ENCODE measurements at regions not wholly inside any gene's neighbourhood (a gene's known extent, or its start where the extent isn't known, plus 50 kb on each side); places are given as distances from the start of the nearest gene placed in this dataset.
"Not testable (repeated sequence)": the region's sequence is repeated elsewhere in the genome, so short reads cannot be mapped to it uniquely, and the experiment has no call there.

GRCh38 chr16:29278097-29278871, 128.2 kb downstream of the NPIPB11 start:
- H3K27me3 ChIP-seq; intact Hi-C loops (cut with DNase I; ENCODE audit: low total_unique reads); H3K36me3 ChIP-seq (ENCODE audit: low read depth, missing control alignments); H3K4me1 ChIP-seq; H3K9me3 ChIP-seq; H3K27ac ChIP-seq; DNase-seq; H3K4me3 ChIP-seq: not testable (repeated sequence)
- WGBS, 2 donors, result 79 to 86% methylated on average over 5 of the region's 8 CpGs

GRCh38 chr16:29276446-29276845, 130.1 kb downstream of the NPIPB11 start:
- DNase-seq; H3K9me3 ChIP-seq; H3K4me3 ChIP-seq; H3K27ac ChIP-seq; H3K36me3 ChIP-seq (ENCODE audit: low read depth, missing control alignments); H3K4me1 ChIP-seq; H3K27me3 ChIP-seq; intact Hi-C loops (cut with DNase I; ENCODE audit: low total_unique reads): not testable (repeated sequence)
- WGBS, 2 donors, result 85 to 89% methylated on average over 5 of the region's 5 CpGs

GRCh38 chr16:29274055-29275035, 132.2 kb downstream of the NPIPB11 start:
- H3K27ac ChIP-seq; intact Hi-C loops (cut with DNase I; ENCODE audit: low total_unique reads); H3K4me3 ChIP-seq; H3K36me3 ChIP-seq (ENCODE audit: low read depth, missing control alignments); H3K27me3 ChIP-seq; H3K9me3 ChIP-seq; H3K4me1 ChIP-seq; DNase-seq: not testable (repeated sequence)
- WGBS, 2 donors, result 68 to 78% methylated on average over 9 to 11 of the region's 12 CpGs

GRCh38 chr16:29273298-29274054, 133.0 kb downstream of the NPIPB11 start:
- intact Hi-C loops (cut with DNase I; ENCODE audit: low total_unique reads); H3K9me3 ChIP-seq; H3K4me3 ChIP-seq; H3K36me3 ChIP-seq (ENCODE audit: low read depth, missing control alignments); H3K27ac ChIP-seq; H3K27me3 ChIP-seq; DNase-seq; H3K4me1 ChIP-seq: not testable (repeated sequence)
- 88 to 89% methylated on average over 9 of the region's 9 CpGs for WGBS, 2 donors

GRCh38 chr16:29271721-29272675, 134.5 kb downstream of the NPIPB11 start:
- H3K9me3 ChIP-seq; intact Hi-C loops (cut with DNase I; ENCODE audit: low total_unique reads); H3K4me3 ChIP-seq; H3K27ac ChIP-seq; H3K4me1 ChIP-seq; DNase-seq; H3K27me3 ChIP-seq; H3K36me3 ChIP-seq (ENCODE audit: low read depth, missing control alignments): not testable (repeated sequence)
- 60 to 75% methylated on average over 1 to 19 of the region's 19 CpGs for WGBS, 2 donors

GRCh38 chr16:29270923-29271322, 135.6 kb downstream of the NPIPB11 start:
- H3K27me3 ChIP-seq; H3K4me3 ChIP-seq; H3K27ac ChIP-seq; H3K4me1 ChIP-seq; H3K9me3 ChIP-seq; DNase-seq; intact Hi-C loops (cut with DNase I; ENCODE audit: low total_unique reads); H3K36me3 ChIP-seq (ENCODE audit: low read depth, missing control alignments): not testable (repeated sequence)

GRCh38 chr16:29270033-29270432, 136.5 kb downstream of the NPIPB11 start:
- H3K27me3 ChIP-seq; H3K27ac ChIP-seq; H3K4me3 ChIP-seq; H3K36me3 ChIP-seq (ENCODE audit: low read depth, missing control alignments); intact Hi-C loops (cut with DNase I; ENCODE audit: low total_unique reads); H3K4me1 ChIP-seq; DNase-seq; H3K9me3 ChIP-seq: not testable (repeated sequence)

- H3K4me3 ChIP-seq; H3K27ac ChIP-seq; H3K9me3 ChIP-seq; H3K27me3 ChIP-seq; intact Hi-C loops (cut with DNase I; ENCODE audit: low total_unique reads); H3K36me3 ChIP-seq (ENCODE audit: low read depth, missing control alignments); DNase-seq: not testable (repeated sequence)
- peaks cover 10% of the 10 kb centered on the region for H3K4me1 ChIP-seq
- 74 to 84% methylated on average over 5 to 9 of the region's 10 CpGs for WGBS, 2 donors
Observed at GRCh38 chr16:29269192-29269811, 137.2 kb downstream of the NPIPB11 start.

- intact Hi-C loops (cut with DNase I; ENCODE audit: low total_unique reads); H3K27ac ChIP-seq; H3K27me3 ChIP-seq; H3K4me3 ChIP-seq; H3K36me3 ChIP-seq (ENCODE audit: low read depth, missing control alignments); DNase-seq; H3K9me3 ChIP-seq: not testable (repeated sequence)
- H3K4me1 ChIP-seq, result peaks cover 10% of the 10 kb centered on the region
- WGBS, 2 donors, result 84 to 86% methylated on average over 4 to 6 of the region's 6 CpGs
Observed at GRCh38 chr16:29268785-29269191, 137.7 kb downstream of the NPIPB11 start.

- H3K27me3 ChIP-seq; intact Hi-C loops (cut with DNase I; ENCODE audit: low total_unique reads); H3K36me3 ChIP-seq (ENCODE audit: low read depth, missing control alignments); H3K9me3 ChIP-seq; H3K4me3 ChIP-seq; H3K27ac ChIP-seq; DNase-seq: not testable (repeated sequence)
- peaks cover 10% of the 10 kb centered on the region for H3K4me1 ChIP-seq
- 73 to 84% methylated on average over 13 to 14 of the region's 14 CpGs for WGBS, 2 donors
Observed at GRCh38 chr16:29268348-29268747, 138.2 kb downstream of the NPIPB11 start.

Data from testis (tissue), 2 donors.